GM18502 (cell line): ENCODE measurements at regions not wholly inside any gene's neighbourhood (a gene's known extent, or its start where the extent isn't known, plus 50 kb on each side); places are given as distances from the start of the nearest gene placed in this dataset.

Experiments
- ATAC-seq: cut with Tn5 transposase; IDR thresholded peaks from one replicate; pipeline ENCODE4 v1.9.1; 2021; ENCODE audit warnings: mild to moderate bottlenecking; ENCODE audit not compliant: unreplicated experiment, poor library complexity

GRCh38 chrX:149992918-149993317 is 54.6 kb upstream of the EOLA2 start:
- ATAC-seq = no peak

GRCh38 chrX:149993989-149994388 is 55.7 kb upstream of the EOLA2 start:
- no peak for ATAC-seq

- ATAC-seq = no peak
These were observed 58.2 kb upstream of the EOLA2 start for GRCh38 chrX:149996515-149996914.

- ATAC-seq = no peak
These were observed 66.7 kb upstream of the EOLA2 start for GRCh38 chrX:150005027-150005426.

- no peak for ATAC-seq
These were observed 69.1 kb upstream of the EOLA2 start for GRCh38 chrX:150007356-150007755.

- ATAC-seq = no peak
These were observed 74.5 kb upstream of the EOLA2 start for GRCh38 chrX:150012647-150013381.

GRCh38 chrX:150014525-150014924 is 76.2 kb upstream of the EOLA2 start:
- ATAC-seq = no peak

- no peak for ATAC-seq
These were observed 79.6 kb upstream of the EOLA2 start for GRCh38 chrX:150017868-150018267.

- ATAC-seq = no peak
These were observed 80.7 kb upstream of the EOLA2 start for GRCh38 chrX:150018931-150019361.

GRCh38 chrX:150028692-150029091 is 90.4 kb upstream of the EOLA2 start:
- ATAC-seq = no peak

- no peak for ATAC-seq
These were observed 94.5 kb upstream of the EOLA2 start for GRCh38 chrX:150032742-150033141.

GRCh38 chrX:150034788-150035187 is 96.5 kb upstream of the EOLA2 start:
- ATAC-seq = no peak

- no peak for ATAC-seq
These were observed 97.2 kb upstream of the EOLA2 start for GRCh38 chrX:150035531-150035930.

GRCh38 chrX:150036181-150036580 is 97.9 kb upstream of the EOLA2 start:
- ATAC-seq = no peak

- no peak for ATAC-seq
These were observed 98.3 kb upstream of the EOLA2 start for GRCh38 chrX:150036641-150037040.

GRCh38 chrX:150037041-150037440 is 98.8 kb upstream of the EOLA2 start:
- no peak for ATAC-seq

GRCh38 chrX:150038315-150038714 is 100.0 kb upstream of the EOLA2 start:
- ATAC-seq = no peak

- ATAC-seq = no peak
These were observed 100.8 kb upstream of the EOLA2 start for GRCh38 chrX:150038986-150039599.

- ATAC-seq = no peak
These were observed 102.9 kb upstream of the EOLA2 start for GRCh38 chrX:150041208-150041607.

- no peak for ATAC-seq
These were observed 106.3 kb upstream of the EOLA2 start for GRCh38 chrX:150044556-150044955.

GRCh38 chrX:150047818-150048217 is 109.5 kb upstream of the EOLA2 start:
- ATAC-seq = no peak

GRCh38 chrX:150049647-150050046 is 111.4 kb upstream of the EOLA2 start:
- ATAC-seq = no peak
